ENCODE measurements at regions not wholly inside any gene's neighbourhood (a gene's known extent, or its start where the extent isn't known, plus 50 kb on each side); places are given as distances from the start of the nearest gene placed in this dataset.

- TF ChIP-seq POLR2A (IDR thresholded peaks at IDR 0.05) (no peak), EP300 (IDR thresholded peaks at IDR 0.05) (no peak)
- TF ChIP-seq, protein P1, sequence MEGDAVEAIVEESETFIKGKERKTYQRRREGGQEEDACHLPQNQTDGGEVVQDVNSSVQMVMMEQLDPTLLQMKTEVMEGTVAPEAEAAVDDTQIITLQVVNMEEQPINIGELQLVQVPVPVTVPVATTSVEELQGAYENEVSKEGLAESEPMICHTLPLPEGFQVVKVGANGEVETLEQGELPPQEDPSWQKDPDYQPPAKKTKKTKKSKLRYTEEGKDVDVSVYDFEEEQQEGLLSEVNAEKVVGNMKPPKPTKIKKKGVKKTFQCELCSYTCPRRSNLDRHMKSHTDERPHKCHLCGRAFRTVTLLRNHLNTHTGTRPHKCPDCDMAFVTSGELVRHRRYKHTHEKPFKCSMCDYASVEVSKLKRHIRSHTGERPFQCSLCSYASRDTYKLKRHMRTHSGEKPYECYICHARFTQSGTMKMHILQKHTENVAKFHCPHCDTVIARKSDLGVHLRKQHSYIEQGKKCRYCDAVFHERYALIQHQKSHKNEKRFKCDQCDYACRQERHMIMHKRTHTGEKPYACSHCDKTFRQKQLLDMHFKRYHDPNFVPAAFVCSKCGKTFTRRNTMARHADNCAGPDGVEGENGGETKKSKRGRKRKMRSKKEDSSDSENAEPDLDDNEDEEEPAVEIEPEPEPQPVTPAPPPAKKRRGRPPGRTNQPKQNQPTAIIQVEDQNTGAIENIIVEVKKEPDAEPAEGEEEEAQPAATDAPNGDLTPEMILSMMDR (IDR thresholded peaks at IDR 0.05): no peak
Measured at GRCh38 chr5:33114361-33114760, 326.4 kb upstream of the TARS1 start.

All from ovary (tissue), 3 donors.